ENCODE measurements at regions not wholly inside any gene's neighbourhood (a gene's known extent, or its start where the extent isn't known, plus 50 kb on each side); places are given as distances from the start of the nearest gene placed in this dataset.

GRCh38 chr2:117108741-117109267 lies 705.7 kb upstream of the DDX18 start:
- H3K4me3 ChIP-seq = no peak overlapping the region
- 90 to 95% methylated on average over 9 of the region's 9 CpGs for WGBS, 2 donors
- H3K36me3 ChIP-seq (ENCODE audit: low read depth, missing control alignments) = no peaks in the 10 kb centered on the region
- H3K27ac ChIP-seq = no peak overlapping the region
- TF ChIP-seq POLR2A (IDR thresholded peaks at IDR 0.05) (no peak), CTCF (IDR thresholded peaks at IDR 0.05) (no peak)
- no peaks in the 10 kb centered on the region for H3K27me3 ChIP-seq
- H3K9me3 ChIP-seq = no peaks in the 10 kb centered on the region
- intact Hi-C loops (cut with DNase I; ENCODE audit: low total_unique reads) = no loop called here
- DNase-seq = no peak
- no peaks in the 10 kb centered on the region for H3K4me1 ChIP-seq

GRCh38 chr2:117118994-117119393 lies 695.5 kb upstream of the DDX18 start:
- H3K27ac ChIP-seq = no peak overlapping the region
- intact Hi-C loops (cut with DNase I; ENCODE audit: low total_unique reads) = no loop called here
- TF ChIP-seq CTCF (IDR thresholded peaks at IDR 0.05) (no peak), POLR2A (IDR thresholded peaks at IDR 0.05) (no peak)
- H3K27me3 ChIP-seq = no peaks in the 10 kb centered on the region
- H3K9me3 ChIP-seq = no peaks in the 10 kb centered on the region
- no peaks in the 10 kb centered on the region for H3K4me1 ChIP-seq
- no peak for DNase-seq
- H3K4me3 ChIP-seq = no peak overlapping the region
- WGBS, 2 donors = 43 to 64% methylated on average over 1 of the region's 1 CpG
- H3K36me3 ChIP-seq (ENCODE audit: low read depth, missing control alignments) = no peaks in the 10 kb centered on the region

- no peak for TF ChIP-seq POLR2A (IDR thresholded peaks at IDR 0.05)
- no peak for TF ChIP-seq CTCF (IDR thresholded peaks at IDR 0.05)
- H3K9me3 ChIP-seq = no peaks in the 10 kb centered on the region
- no peak for DNase-seq
- no peaks in the 10 kb centered on the region for H3K4me1 ChIP-seq
- intact Hi-C loops (cut with DNase I; ENCODE audit: low total_unique reads) = no loop called here
- H3K27me3 ChIP-seq = no peaks in the 10 kb centered on the region
- no peak overlapping the region for H3K4me3 ChIP-seq
- no peaks in the 10 kb centered on the region for H3K36me3 ChIP-seq (ENCODE audit: low read depth, missing control alignments)
- H3K27ac ChIP-seq = no peak overlapping the region
- 86 to 93% methylated on average over 1 of the region's 1 CpG for WGBS, 2 donors
These were observed 691.1 kb upstream of the DDX18 start for GRCh38 chr2:117123362-117123761.

- Histone ChIP-seq H3K4me3 (no peak overlapping the region), H3K36me3 (ENCODE audit: low read depth, missing control alignments) (no peaks in the 10 kb centered on the region), H3K27ac (no peak overlapping the region), H3K9me3 (no peaks in the 10 kb centered on the region), H3K4me1 (no peaks in the 10 kb centered on the region), H3K27me3 (no peaks in the 10 kb centered on the region)
- TF ChIP-seq CTCF (IDR thresholded peaks at IDR 0.05) = no peak
- no peak for TF ChIP-seq POLR2A (IDR thresholded peaks at IDR 0.05)
- WGBS, 2 donors = 31 to 33% methylated on average over 3 of the region's 3 CpGs
- no peak for DNase-seq
- intact Hi-C loops (cut with DNase I; ENCODE audit: low total_unique reads) = no loop called here
These were observed 687.8 kb upstream of the DDX18 start for GRCh38 chr2:117126656-117127055.

GRCh38 chr2:117127680-117128079 lies 686.8 kb upstream of the DDX18 start:
- no peak overlapping the region for H3K4me3 ChIP-seq
- no peaks in the 10 kb centered on the region for H3K4me1 ChIP-seq
- no peaks in the 10 kb centered on the region for H3K36me3 ChIP-seq (ENCODE audit: low read depth, missing control alignments)
- intact Hi-C loops (cut with DNase I; ENCODE audit: low total_unique reads) = no loop called here
- no peaks in the 10 kb centered on the region for H3K9me3 ChIP-seq
- no peak for DNase-seq
- no peak overlapping the region for H3K27ac ChIP-seq
- H3K27me3 ChIP-seq = no peaks in the 10 kb centered on the region
- TF ChIP-seq CTCF (IDR thresholded peaks at IDR 0.05) = no peak
- TF ChIP-seq POLR2A (IDR thresholded peaks at IDR 0.05) = no peak
